ENCODE measurements at regions not wholly inside any gene's neighbourhood (a gene's known extent, or its start where the extent isn't known, plus 50 kb on each side); places are given as distances from the start of the nearest gene placed in this dataset.
A peak's percentile ranks its signal among the peaks of the same experiment; 100 is the strongest.

DNA sequence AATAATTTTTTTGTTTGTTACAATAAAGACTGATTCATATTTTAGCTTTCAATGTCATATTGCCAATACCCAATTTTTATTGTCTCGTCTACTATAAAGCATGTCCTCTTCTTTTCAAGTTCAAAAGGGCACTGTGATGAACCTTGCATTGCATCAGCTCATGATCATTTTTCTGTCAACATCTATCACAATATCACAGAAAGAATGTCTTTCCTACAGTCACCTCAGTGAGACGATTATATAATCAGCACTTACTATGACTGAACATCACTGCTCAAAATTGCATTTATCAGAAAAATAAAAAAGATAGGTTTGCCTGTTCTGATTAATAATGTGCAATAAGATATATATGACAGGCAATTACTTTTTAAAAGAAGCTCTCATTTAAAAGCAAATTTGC lies 228.7 kb upstream of the LRFN5 start:
- Histone ChIP-seq H3K27me3 (no peaks in the 10 kb centered on the region), H3K36me3 (no peaks in the 10 kb centered on the region), H3K9me3 (replicated peaks) (no peaks in the 10 kb centered on the region), H3K27ac (no peak overlapping the region), H3K4me1 (no peaks in the 10 kb centered on the region), H3K4me3 (no peak overlapping the region)
- DNase-seq: no peak

DNA sequence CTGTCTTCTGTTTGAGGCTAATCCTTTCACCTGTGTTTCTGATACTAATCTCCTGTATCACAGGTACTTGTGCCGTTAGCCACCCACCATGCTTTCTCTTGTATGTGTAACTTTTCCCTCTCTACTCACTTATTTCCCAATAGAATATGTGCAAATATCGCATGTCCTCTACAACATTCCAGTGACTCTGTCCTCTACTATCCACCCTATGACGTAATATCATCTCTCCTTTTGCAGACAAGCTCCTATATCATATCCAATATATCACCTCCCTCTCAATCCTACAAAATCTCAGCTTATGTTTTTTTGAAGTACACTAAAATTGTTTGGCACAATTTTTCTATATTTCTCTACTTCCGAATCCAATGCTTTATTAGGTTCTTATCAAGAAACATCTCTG lies 232.6 kb upstream of the LRFN5 start:
- Histone ChIP-seq H3K4me1 (no peaks in the 10 kb centered on the region), H3K9me3 (replicated peaks) (no peaks in the 10 kb centered on the region), H3K36me3 (no peaks in the 10 kb centered on the region), H3K4me3 (no peak overlapping the region), H3K27me3 (no peaks in the 10 kb centered on the region), H3K27ac (no peak overlapping the region)
- no peak for DNase-seq

DNA sequence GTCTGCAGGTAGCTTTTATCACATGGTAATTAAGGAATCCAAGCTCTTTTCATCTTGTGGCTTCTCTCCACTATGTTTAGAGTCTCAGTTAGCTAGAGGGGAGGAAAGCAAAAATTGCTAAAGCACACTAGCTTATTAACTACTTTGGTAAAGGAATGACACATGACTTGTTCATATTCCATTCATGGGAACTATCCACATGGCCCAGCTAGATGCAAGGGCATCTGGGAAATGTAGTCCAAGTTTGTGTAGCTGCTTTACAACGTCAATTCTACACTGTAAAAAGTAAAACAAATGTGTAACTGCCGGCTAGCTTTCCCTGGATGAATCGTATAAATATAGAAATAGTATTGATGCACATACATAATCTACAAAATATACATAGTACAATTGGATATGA lies 244.5 kb upstream of the LRFN5 start:
- peak in 1 of 2 experiments; percentile 15 for DNase-seq
- H3K27ac ChIP-seq: no peak overlapping the region
- H3K4me1 ChIP-seq: no peaks in the 10 kb centered on the region
- H3K9me3 ChIP-seq (replicated peaks): no peaks in the 10 kb centered on the region
- H3K4me3 ChIP-seq: no peak overlapping the region
- H3K27me3 ChIP-seq: no peaks in the 10 kb centered on the region
- H3K36me3 ChIP-seq: no peaks in the 10 kb centered on the region

DNA sequence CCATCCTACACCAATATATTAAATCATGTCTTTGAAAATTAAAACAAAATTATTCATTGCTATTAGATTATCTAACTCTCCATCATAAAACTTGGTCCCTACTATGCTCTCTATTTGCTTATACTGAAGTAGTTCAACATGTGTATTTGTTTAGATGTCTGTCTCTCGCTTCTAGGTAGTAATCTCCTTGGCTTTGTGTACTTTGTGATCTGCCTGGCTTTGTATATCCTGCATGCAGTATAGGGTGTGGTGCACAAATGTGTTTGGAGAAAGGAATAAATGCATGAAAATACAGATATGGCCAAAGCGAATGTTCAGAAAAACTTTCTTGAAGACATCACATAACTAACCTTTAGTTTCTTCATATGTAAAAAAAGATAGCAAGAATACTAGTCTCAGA lies 246.6 kb upstream of the LRFN5 start:
- Histone ChIP-seq H3K4me1 (no peaks in the 10 kb centered on the region), H3K36me3 (no peaks in the 10 kb centered on the region), H3K4me3 (no peak overlapping the region), H3K9me3 (replicated peaks) (no peaks in the 10 kb centered on the region), H3K27me3 (no peaks in the 10 kb centered on the region), H3K27ac (no peak overlapping the region)
- DNase-seq: no peak

DNA sequence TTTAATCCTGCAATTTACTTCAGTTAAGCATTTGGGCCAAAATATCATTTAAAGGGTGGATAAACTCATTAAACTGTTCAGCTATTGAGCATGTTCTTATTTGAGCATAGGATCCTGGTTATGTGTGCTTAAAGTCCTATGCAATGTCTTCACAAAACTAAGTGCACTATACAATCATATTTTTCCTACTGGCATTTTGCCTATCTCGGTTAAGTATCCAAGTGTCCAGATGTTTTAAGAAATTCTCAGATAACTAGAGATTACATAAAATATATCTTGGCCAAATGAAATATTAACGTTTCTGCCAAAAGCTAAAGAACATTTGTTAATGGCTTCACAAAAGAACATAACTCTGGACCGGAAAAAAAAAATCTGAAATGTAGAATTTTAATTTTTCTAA lies 250.8 kb upstream of the LRFN5 start:
- no peaks in the 10 kb centered on the region for H3K27me3 ChIP-seq
- H3K36me3 ChIP-seq: no peaks in the 10 kb centered on the region
- H3K4me1 ChIP-seq: no peaks in the 10 kb centered on the region
- no peaks in the 10 kb centered on the region for H3K9me3 ChIP-seq (replicated peaks)
- no peak for DNase-seq
- H3K4me3 ChIP-seq: no peak overlapping the region
- H3K27ac ChIP-seq: no peak overlapping the region

DNA sequence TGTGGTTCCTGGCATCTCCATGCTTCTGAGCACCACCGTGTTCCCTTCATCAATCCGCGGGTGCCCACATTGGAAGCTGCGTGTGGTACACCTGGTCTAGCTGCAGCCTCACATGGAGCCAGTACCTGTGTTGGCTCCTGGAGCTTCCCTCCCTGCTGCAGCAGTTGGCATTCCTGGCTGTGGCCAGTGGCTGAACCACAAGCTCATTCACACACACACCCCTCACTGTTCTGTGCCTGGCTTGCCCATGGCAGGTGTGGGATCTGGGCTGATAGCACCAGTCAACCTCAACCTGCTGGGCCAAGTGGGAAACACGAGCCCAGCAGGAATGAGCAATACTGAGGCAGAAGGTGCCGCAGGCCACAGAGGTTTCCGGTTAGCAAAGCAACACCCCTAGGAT lies 256.2 kb upstream of the LRFN5 start:
- no peak overlapping the region for H3K27ac ChIP-seq
- H3K36me3 ChIP-seq: no peaks in the 10 kb centered on the region
- no peak overlapping the region for H3K4me3 ChIP-seq
- no peaks in the 10 kb centered on the region for H3K27me3 ChIP-seq
- no peaks in the 10 kb centered on the region for H3K4me1 ChIP-seq
- DNase-seq: no peak
- no peaks in the 10 kb centered on the region for H3K9me3 ChIP-seq (replicated peaks)

DNA sequence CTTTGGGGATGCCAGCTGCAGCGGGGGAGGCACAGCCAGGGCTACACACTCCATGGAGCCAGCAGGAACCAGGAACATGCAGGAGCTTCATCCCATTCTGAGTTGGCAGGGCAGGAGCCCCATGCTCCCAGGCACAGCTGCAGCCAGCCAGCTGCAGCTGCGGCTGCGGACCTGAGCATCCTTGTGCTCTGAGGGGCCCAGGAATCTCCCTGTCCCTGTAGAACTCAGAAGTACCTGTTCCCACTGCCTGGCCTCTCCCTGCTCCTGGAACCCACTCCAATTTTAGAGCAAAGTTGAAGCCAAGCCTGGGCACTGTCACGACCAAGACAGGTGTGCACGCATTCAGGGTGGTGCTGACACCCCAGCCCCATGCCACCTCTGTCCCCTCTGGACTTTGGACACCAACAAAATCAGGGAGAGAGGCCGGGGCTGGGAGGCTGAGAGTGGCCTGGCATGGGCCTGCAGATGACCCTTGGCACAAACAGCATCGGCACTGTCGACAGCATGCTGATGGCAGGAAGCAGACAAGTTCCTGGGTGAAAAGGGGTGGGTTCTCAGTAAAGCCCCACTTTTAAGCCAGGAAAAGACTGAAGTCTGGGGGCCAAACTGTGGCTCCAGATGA lies 257.3 kb upstream of the LRFN5 start:
- Histone ChIP-seq H3K4me1 (no peaks in the 10 kb centered on the region), H3K9me3 (replicated peaks) (no peaks in the 10 kb centered on the region), H3K27me3 (no peaks in the 10 kb centered on the region), H3K36me3 (no peaks in the 10 kb centered on the region), H3K27ac (no peak overlapping the region), H3K4me3 (no peak overlapping the region)
- no peak for DNase-seq

DNA sequence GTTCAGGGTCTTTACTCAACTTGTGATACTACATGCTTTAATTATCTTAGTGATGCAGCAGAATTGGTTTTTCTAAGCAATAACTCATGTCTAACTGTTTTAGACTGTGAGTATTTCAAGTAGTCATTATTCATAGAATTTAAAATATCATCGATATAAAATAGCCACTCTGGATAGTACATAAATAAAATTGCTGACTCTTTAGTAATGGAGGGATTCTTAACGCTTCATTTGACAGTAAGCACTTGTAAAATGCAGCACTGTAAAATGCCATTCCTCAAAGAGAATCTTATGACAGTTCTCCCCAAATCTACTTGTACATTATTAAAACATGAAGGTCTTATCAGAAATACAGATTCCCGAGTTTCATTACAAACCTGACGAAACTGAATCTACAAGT lies 262.8 kb upstream of the LRFN5 start:
- Histone ChIP-seq H3K4me3 (no peak overlapping the region), H3K4me1 (no peaks in the 10 kb centered on the region), H3K27ac (no peak overlapping the region), H3K9me3 (replicated peaks) (no peaks in the 10 kb centered on the region), H3K36me3 (no peaks in the 10 kb centered on the region), H3K27me3 (no peaks in the 10 kb centered on the region)
- DNase-seq: no peak

DNA sequence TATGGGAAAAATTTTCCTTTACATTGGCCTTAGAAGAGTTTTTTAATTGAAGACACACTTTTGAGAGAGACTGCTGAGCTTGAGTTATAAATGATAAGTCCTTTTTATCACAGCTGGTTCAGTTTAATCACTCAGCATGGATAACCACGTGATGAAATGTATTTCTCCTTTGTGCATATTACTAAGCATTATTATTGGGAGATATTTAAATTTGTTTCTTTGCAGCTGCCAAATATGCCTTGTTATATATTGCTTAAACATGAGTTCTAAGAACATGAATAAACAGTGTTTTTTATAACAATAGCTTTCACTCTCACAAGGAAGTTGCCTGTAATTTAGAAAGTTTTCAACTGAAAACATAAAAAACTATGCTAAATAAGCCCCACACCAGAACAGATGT lies 293.5 kb upstream of the LRFN5 start:
- DNase-seq: no peak
- Histone ChIP-seq H3K4me3 (no peak overlapping the region), H3K4me1 (no peaks in the 10 kb centered on the region), H3K27me3 (no peaks in the 10 kb centered on the region), H3K36me3 (no peaks in the 10 kb centered on the region), H3K27ac (no peak overlapping the region), H3K9me3 (replicated peaks) (no peaks in the 10 kb centered on the region)

DNA sequence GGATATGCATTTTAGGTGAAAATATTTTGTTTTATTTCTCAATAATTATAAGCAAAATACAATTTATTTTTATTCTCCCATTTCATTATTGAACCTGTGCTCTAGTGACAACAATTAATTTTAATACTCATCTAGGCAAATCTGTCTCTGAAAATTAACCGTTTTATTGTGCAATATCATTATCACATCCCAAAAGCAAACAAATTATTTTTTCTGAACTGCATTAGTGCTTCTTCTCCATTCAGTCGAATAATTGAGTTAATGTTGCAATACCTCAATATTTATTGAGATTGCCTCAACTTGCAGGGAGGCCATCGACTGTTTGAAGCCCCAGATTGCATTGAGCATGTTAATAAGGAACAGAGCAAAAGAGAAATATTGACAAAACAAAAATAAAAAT lies 303.2 kb upstream of the LRFN5 start:
- DNase-seq: no peak
- H3K36me3 ChIP-seq: no peaks in the 10 kb centered on the region
- no peaks in the 10 kb centered on the region for H3K27me3 ChIP-seq
- H3K4me3 ChIP-seq: no peak overlapping the region
- no peaks in the 10 kb centered on the region for H3K9me3 ChIP-seq (replicated peaks)
- no peaks in the 10 kb centered on the region for H3K4me1 ChIP-seq
- H3K27ac ChIP-seq: no peak overlapping the region

DNA sequence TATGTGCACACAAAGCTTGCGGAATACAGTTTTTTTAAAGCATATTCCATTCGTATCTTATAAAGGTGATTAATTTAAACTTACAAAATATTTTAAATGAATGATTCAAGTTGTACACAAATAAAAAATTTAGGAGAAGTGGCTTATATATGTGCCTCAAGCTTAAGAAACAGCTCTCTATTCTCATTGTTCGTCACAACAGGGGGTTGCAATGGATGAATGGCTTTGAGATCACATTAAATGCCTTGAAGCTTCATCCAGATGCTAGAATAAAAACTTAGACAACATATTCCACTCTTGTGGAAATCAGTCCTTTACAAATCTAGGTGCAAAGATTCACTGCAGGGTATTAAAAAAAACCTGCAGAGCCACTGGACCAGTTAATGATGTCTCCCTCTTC lies 303.9 kb upstream of the LRFN5 start:
- DNase-seq: no peak
- H3K4me1 ChIP-seq: no peaks in the 10 kb centered on the region
- no peaks in the 10 kb centered on the region for H3K9me3 ChIP-seq (replicated peaks)
- no peaks in the 10 kb centered on the region for H3K27me3 ChIP-seq
- no peak overlapping the region for H3K4me3 ChIP-seq
- no peaks in the 10 kb centered on the region for H3K36me3 ChIP-seq
- H3K27ac ChIP-seq: no peak overlapping the region

DNA sequence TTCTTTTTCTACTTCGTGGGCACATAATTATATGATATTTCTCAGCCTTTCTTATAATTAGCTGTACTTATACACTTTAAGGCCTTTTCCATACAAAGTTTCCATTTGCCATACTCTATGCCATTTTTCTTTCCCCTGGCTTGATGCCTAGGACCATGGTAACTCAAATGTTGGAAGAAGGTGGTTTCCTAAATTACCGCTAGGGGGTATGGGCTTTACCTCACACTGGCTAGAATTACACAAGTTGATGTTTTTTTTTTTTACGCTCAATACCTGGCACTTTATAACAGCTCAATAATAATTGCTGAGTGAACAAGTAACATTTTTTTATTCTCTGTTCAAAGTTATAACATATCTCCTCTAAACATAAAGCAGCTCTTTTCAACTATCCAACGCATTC lies 306.8 kb upstream of the LRFN5 start:
- no peak for DNase-seq
- H3K36me3 ChIP-seq: no peaks in the 10 kb centered on the region
- no peak overlapping the region for H3K27ac ChIP-seq
- no peaks in the 10 kb centered on the region for H3K9me3 ChIP-seq (replicated peaks)
- no peaks in the 10 kb centered on the region for H3K27me3 ChIP-seq
- no peaks in the 10 kb centered on the region for H3K4me1 ChIP-seq
- H3K4me3 ChIP-seq: no peak overlapping the region

DNA sequence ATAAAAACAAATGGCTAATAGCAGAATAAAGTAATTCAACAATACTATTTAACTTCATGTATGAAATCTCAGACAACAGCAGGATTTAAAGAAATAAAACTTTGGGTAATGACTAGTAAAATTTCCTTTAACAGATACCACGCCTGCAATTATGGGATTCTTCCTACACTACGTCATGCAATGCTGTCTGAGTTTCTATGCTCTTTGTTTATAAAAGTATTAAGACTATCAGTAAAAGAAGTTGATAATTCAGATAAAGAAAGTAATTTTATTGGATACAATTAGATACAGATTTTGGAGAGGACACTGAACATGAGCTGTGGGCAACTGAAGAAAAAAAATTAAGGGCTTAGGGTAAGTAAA lies 308.4 kb upstream of the LRFN5 start:
- DNase-seq: no peak
- Histone ChIP-seq H3K27me3 (no peaks in the 10 kb centered on the region), H3K4me1 (no peaks in the 10 kb centered on the region), H3K27ac (no peak overlapping the region), H3K9me3 (replicated peaks) (0 out of 2 replicates have a peak, but pooled peaks cover 2% of the 10 kb centered on the region), H3K4me3 (no peak overlapping the region), H3K36me3 (no peaks in the 10 kb centered on the region)

DNA sequence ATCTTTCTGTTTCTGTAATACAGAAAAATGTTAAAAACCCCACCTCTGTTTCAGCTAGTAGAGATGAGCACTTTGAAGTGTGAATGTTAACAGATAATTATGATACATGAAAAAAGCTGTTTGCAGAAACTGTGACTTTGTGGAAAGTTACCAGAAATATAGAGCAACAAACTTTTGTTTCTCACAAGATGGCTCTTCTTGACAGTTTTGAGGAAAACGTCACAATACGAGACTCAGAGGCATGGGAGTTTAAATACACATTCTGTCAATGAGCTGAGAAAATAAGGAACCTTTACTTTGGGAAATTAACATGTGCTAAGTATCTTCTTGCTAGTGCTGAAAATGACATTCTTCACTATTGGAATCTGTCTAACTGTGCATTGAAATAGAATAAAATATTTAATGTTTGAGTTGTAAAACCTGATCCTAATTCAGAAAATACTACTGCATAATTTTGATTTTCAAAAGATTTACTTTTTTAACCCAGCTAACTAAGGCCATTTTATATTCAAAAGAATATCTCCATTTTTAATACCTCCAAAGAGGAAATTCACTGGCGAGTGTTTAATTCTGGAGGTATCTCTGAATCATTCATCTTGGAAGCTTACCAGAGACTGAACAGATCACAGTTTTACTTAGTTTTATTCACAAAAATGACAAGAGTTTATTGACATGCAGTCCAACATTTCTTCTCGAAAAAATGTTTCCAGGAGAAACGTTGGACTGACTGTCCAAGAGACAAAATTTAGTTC lies 308.9 kb upstream of the LRFN5 start:
- no peak for DNase-seq
- no peak overlapping the region for H3K4me3 ChIP-seq
- H3K9me3 ChIP-seq (replicated peaks): 0 out of 2 replicates have a peak, but pooled peaks cover 2% of the 10 kb centered on the region

DNA sequence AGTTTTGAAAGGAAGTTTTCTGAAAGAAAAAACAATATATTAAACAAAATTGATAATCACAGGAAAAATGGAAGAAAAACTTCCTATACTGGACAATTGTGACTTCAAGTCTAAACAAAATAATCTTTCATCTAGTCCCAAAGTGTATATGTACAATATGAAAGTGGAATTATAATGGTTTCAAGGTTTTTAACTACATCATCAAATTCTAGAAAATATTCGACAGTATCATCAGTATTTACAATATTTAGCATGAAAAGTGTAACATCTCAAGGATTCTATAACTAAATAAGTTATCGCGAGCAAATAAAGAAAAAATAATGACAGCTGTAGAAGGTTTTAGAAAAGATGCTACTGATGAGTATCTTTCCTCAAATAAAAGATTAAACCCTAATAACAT lies 310.9 kb upstream of the LRFN5 start:
- Histone ChIP-seq H3K4me3 (no peak overlapping the region), H3K4me1 (no peaks in the 10 kb centered on the region), H3K27me3 (no peaks in the 10 kb centered on the region), H3K9me3 (replicated peaks) (0 out of 2 replicates have a peak, but pooled peaks cover 2% of the 10 kb centered on the region), H3K36me3 (no peaks in the 10 kb centered on the region), H3K27ac (no peak overlapping the region)
- no peak for DNase-seq

More for the DNA sequence above, 308.9 kb upstream of the LRFN5 start:
- H3K27ac ChIP-seq: no peak overlapping the region
- H3K36me3 ChIP-seq: no peaks in the 10 kb centered on the region
- H3K4me1 ChIP-seq: no peaks in the 10 kb centered on the region
- no peaks in the 10 kb centered on the region for H3K27me3 ChIP-seq

DNA sequence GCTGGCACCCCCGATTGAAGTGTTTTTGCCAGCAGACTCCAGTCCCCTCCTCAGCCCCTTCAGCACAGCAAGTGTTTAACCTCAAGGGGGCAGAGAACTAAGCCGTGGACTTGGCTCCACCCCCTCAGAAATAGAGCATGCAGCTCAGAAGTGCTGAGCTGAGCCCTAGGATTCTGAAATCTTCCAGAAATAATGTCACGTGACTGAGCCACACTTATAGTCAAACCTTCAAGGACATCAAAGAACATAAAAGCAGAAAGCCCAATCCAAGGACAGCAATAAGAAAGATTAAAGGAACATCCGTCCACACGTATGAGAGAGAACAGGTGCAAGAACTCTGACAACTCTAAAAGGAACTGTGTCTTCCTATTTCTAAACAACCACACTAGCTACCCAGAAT lies 317.7 kb upstream of the LRFN5 start:
- H3K4me3 ChIP-seq: no peak overlapping the region
- no peak for DNase-seq
- H3K27ac ChIP-seq: no peak overlapping the region
- no peaks in the 10 kb centered on the region for H3K27me3 ChIP-seq
- H3K9me3 ChIP-seq (replicated peaks): no peaks in the 10 kb centered on the region
- H3K4me1 ChIP-seq: no peaks in the 10 kb centered on the region
- H3K36me3 ChIP-seq: no peaks in the 10 kb centered on the region

All from SJCRH30 (cell line).